ENCODE measurements at regions not wholly inside any gene's neighbourhood (a gene's known extent, or its start where the extent isn't known, plus 50 kb on each side); places are given as distances from the start of the nearest gene placed in this dataset.

GRCh38 chr7:155998766-155999630 is 186.7 kb upstream of the SHH start:
- Histone ChIP-seq H3K4me3 (ENCODE audit: low read depth, low read length) (no peak overlapping the region), H3K27me3 (ENCODE audit: control insufficient read depth, insufficient read depth, low read length) (no peaks in the 10 kb centered on the region), H3K9me3 (ENCODE audit: control insufficient read depth, insufficient read depth, low read depth, low read length) (peaks cover 3% of the 10 kb centered on the region; the same call in 1 of the 2 replicates)

GRCh38 chr7:155998328-155998691 is 186.0 kb upstream of the SHH start:
- peaks cover 3% of the 10 kb centered on the region; the same call in 1 of the 2 replicates for H3K9me3 ChIP-seq (ENCODE audit: control insufficient read depth, insufficient read depth, low read depth, low read length)
- no peak overlapping the region for H3K27ac ChIP-seq (ENCODE audit: low read depth, low read length)
- H3K36me3 ChIP-seq (ENCODE audit: control insufficient read depth, insufficient read depth, low read length), result no peaks in the 10 kb centered on the region
- H3K9ac ChIP-seq (ENCODE audit: low read length), result no peak overlapping the region
- no peaks in the 10 kb centered on the region for H3K4me1 ChIP-seq (ENCODE audit: control insufficient read depth, insufficient read depth, low read length)
- H3K4me3 ChIP-seq (ENCODE audit: low read depth, low read length), result no peak overlapping the region
- H3K27me3 ChIP-seq (ENCODE audit: control insufficient read depth, insufficient read depth, low read length), result no peaks in the 10 kb centered on the region

More at GRCh38 chr7:155998766-155999630, 186.7 kb upstream of the SHH start:
- H3K9ac ChIP-seq (ENCODE audit: low read length), result no peak overlapping the region
- H3K27ac ChIP-seq (ENCODE audit: low read depth, low read length), result no peak overlapping the region
- H3K4me1 ChIP-seq (ENCODE audit: control insufficient read depth, insufficient read depth, low read length), result no peaks in the 10 kb centered on the region
- H3K36me3 ChIP-seq (ENCODE audit: control insufficient read depth, insufficient read depth, low read length), result no peaks in the 10 kb centered on the region

- Histone ChIP-seq H3K36me3 (ENCODE audit: control insufficient read depth, insufficient read depth, low read length) (no peaks in the 10 kb centered on the region), H3K4me1 (ENCODE audit: control insufficient read depth, insufficient read depth, low read length) (no peaks in the 10 kb centered on the region), H3K9me3 (ENCODE audit: control insufficient read depth, insufficient read depth, low read depth, low read length) (peaks cover 3% of the 10 kb centered on the region; the same call in 1 of the 2 replicates), H3K4me3 (ENCODE audit: low read depth, low read length) (no peak overlapping the region), H3K27ac (ENCODE audit: low read depth, low read length) (no peak overlapping the region), H3K9ac (ENCODE audit: low read length) (no peak overlapping the region), H3K27me3 (ENCODE audit: control insufficient read depth, insufficient read depth, low read length) (no peaks in the 10 kb centered on the region)
These were observed 185.4 kb upstream of the SHH start for GRCh38 chr7:155997431-155998327.

GRCh38 chr7:155996718-155997280 is 184.5 kb upstream of the SHH start:
- Histone ChIP-seq H3K9ac (ENCODE audit: low read length) (no peak overlapping the region), H3K36me3 (ENCODE audit: control insufficient read depth, insufficient read depth, low read length) (no peaks in the 10 kb centered on the region), H3K27me3 (ENCODE audit: control insufficient read depth, insufficient read depth, low read length) (no peaks in the 10 kb centered on the region), H3K9me3 (ENCODE audit: control insufficient read depth, insufficient read depth, low read depth, low read length) (peaks cover 1% of the 10 kb centered on the region; the same call in 1 of the 2 replicates), H3K4me1 (ENCODE audit: control insufficient read depth, insufficient read depth, low read length) (no peaks in the 10 kb centered on the region), H3K27ac (ENCODE audit: low read depth, low read length) (no peak overlapping the region), H3K4me3 (ENCODE audit: low read depth, low read length) (no peak overlapping the region)

GRCh38 chr7:155995183-155995612 is 182.9 kb upstream of the SHH start:
- no peak overlapping the region for H3K9ac ChIP-seq (ENCODE audit: low read length)
- H3K27ac ChIP-seq (ENCODE audit: low read depth, low read length), result no peak overlapping the region
- no peaks in the 10 kb centered on the region for H3K4me1 ChIP-seq (ENCODE audit: control insufficient read depth, insufficient read depth, low read length)
- H3K4me3 ChIP-seq (ENCODE audit: low read depth, low read length), result no peak overlapping the region
- H3K27me3 ChIP-seq (ENCODE audit: control insufficient read depth, insufficient read depth, low read length), result no peaks in the 10 kb centered on the region
- no peaks in the 10 kb centered on the region for H3K36me3 ChIP-seq (ENCODE audit: control insufficient read depth, insufficient read depth, low read length)
- H3K9me3 ChIP-seq (ENCODE audit: control insufficient read depth, insufficient read depth, low read depth, low read length), result no peaks in the 10 kb centered on the region; the same call in 1 of the 2 replicates

GRCh38 chr7:155994279-155994811 is 182.1 kb upstream of the SHH start:
- no peak overlapping the region for H3K4me3 ChIP-seq (ENCODE audit: low read depth, low read length)
- H3K4me1 ChIP-seq (ENCODE audit: control insufficient read depth, insufficient read depth, low read length), result no peaks in the 10 kb centered on the region
- no peaks in the 10 kb centered on the region for H3K36me3 ChIP-seq (ENCODE audit: control insufficient read depth, insufficient read depth, low read length)
- H3K27ac ChIP-seq (ENCODE audit: low read depth, low read length), result no peak overlapping the region
- no peak overlapping the region for H3K9ac ChIP-seq (ENCODE audit: low read length)
- peaks cover 5% of the 10 kb centered on the region; the same call in 1 of the 2 replicates for H3K9me3 ChIP-seq (ENCODE audit: control insufficient read depth, insufficient read depth, low read depth, low read length)
- H3K27me3 ChIP-seq (ENCODE audit: control insufficient read depth, insufficient read depth, low read length), result no peaks in the 10 kb centered on the region

GRCh38 chr7:155993420-155994278 is 181.4 kb upstream of the SHH start:
- Histone ChIP-seq H3K4me1 (ENCODE audit: control insufficient read depth, insufficient read depth, low read length) (no peaks in the 10 kb centered on the region), H3K9ac (ENCODE audit: low read length) (no peak overlapping the region), H3K27me3 (ENCODE audit: control insufficient read depth, insufficient read depth, low read length) (no peaks in the 10 kb centered on the region), H3K36me3 (ENCODE audit: control insufficient read depth, insufficient read depth, low read length) (no peaks in the 10 kb centered on the region), H3K9me3 (ENCODE audit: control insufficient read depth, insufficient read depth, low read depth, low read length) (peaks cover 8% of the 10 kb centered on the region; the same call in 1 of the 2 replicates), H3K27ac (ENCODE audit: low read depth, low read length) (no peak overlapping the region), H3K4me3 (ENCODE audit: low read depth, low read length) (no peak overlapping the region)

GRCh38 chr7:155992974-155993373 is 180.7 kb upstream of the SHH start:
- no peak overlapping the region for H3K9ac ChIP-seq (ENCODE audit: low read length)
- H3K27me3 ChIP-seq (ENCODE audit: control insufficient read depth, insufficient read depth, low read length), result no peaks in the 10 kb centered on the region
- peaks cover 8% of the 10 kb centered on the region; the same call in 1 of the 2 replicates for H3K9me3 ChIP-seq (ENCODE audit: control insufficient read depth, insufficient read depth, low read depth, low read length)
- no peaks in the 10 kb centered on the region for H3K36me3 ChIP-seq (ENCODE audit: control insufficient read depth, insufficient read depth, low read length)
- no peak overlapping the region for H3K4me3 ChIP-seq (ENCODE audit: low read depth, low read length)
- H3K4me1 ChIP-seq (ENCODE audit: control insufficient read depth, insufficient read depth, low read length), result no peaks in the 10 kb centered on the region
- H3K27ac ChIP-seq (ENCODE audit: low read depth, low read length), result no peak overlapping the region

- H3K27me3 ChIP-seq (ENCODE audit: control insufficient read depth, insufficient read depth, low read length), result no peaks in the 10 kb centered on the region
- no peaks in the 10 kb centered on the region for H3K4me1 ChIP-seq (ENCODE audit: control insufficient read depth, insufficient read depth, low read length)
- H3K4me3 ChIP-seq (ENCODE audit: low read depth, low read length), result no peak overlapping the region
- no peak overlapping the region for H3K9ac ChIP-seq (ENCODE audit: low read length)
- no peak overlapping the region for H3K27ac ChIP-seq (ENCODE audit: low read depth, low read length)
- H3K9me3 ChIP-seq (ENCODE audit: control insufficient read depth, insufficient read depth, low read depth, low read length), result peaks cover 8% of the 10 kb centered on the region; the same call in 1 of the 2 replicates
- no peaks in the 10 kb centered on the region for H3K36me3 ChIP-seq (ENCODE audit: control insufficient read depth, insufficient read depth, low read length)
These were observed 180.3 kb upstream of the SHH start for GRCh38 chr7:155992538-155992937.

- Histone ChIP-seq H3K4me3 (ENCODE audit: low read depth, low read length) (no peak overlapping the region), H3K27ac (ENCODE audit: low read depth, low read length) (no peak overlapping the region), H3K9ac (ENCODE audit: low read length) (no peak overlapping the region), H3K4me1 (ENCODE audit: control insufficient read depth, insufficient read depth, low read length) (no peaks in the 10 kb centered on the region), H3K9me3 (ENCODE audit: control insufficient read depth, insufficient read depth, low read depth, low read length) (peaks cover 8% of the 10 kb centered on the region; the same call in 1 of the 2 replicates), H3K27me3 (ENCODE audit: control insufficient read depth, insufficient read depth, low read length) (no peaks in the 10 kb centered on the region), H3K36me3 (ENCODE audit: control insufficient read depth, insufficient read depth, low read length) (no peaks in the 10 kb centered on the region)
These were observed 179.8 kb upstream of the SHH start for GRCh38 chr7:155992107-155992506.

All from HUES6 (cell line).